ENCODE measurements at regions not wholly inside any gene's neighbourhood (a gene's known extent, or its start where the extent isn't known, plus 50 kb on each side); places are given as distances from the start of the nearest gene placed in this dataset.

DNA sequence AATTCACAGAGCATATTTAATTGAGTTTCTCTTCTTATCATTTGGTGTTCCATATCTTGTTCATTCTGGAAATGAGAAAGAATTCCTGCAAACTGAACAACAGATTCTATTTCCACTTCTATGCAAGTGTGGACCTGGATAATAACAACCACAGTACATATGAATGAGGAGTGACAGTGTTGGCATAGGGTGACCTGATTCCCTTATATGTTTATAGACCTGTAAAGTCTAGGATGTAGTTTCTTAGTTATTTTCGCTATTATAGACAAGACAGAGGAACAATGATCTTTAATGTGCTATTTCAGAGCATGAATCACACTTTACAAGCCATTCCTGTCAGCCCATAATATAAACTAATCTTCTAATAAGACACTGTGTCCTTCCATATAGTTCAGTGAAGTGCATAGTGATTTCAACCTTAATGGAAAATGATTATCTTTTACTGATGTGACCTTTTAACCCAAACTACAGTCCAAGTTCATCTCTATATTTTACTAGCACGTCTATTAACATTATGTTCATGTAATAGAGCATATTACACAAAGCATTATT, 88.2 kb upstream of the FAM174A start:
- no peaks in the 10 kb centered on the region for H3K36me3 ChIP-seq (ENCODE audit: control insufficient read depth, low read length)
- H3K9me3 ChIP-seq (ENCODE audit: control insufficient read depth, insufficient read depth, low read length) = no peaks in the 10 kb centered on the region
- no peaks in the 10 kb centered on the region for H3K79me2 ChIP-seq (ENCODE audit: control insufficient read depth, low read length)
- H3K27ac ChIP-seq (ENCODE audit: low read depth, low read length) = no peak overlapping the region
- no peaks in the 10 kb centered on the region for H3K4me1 ChIP-seq (ENCODE audit: control insufficient read depth, low read length)
- no peaks in the 10 kb centered on the region for H3K27me3 ChIP-seq (ENCODE audit: control insufficient read depth, low read length)
- TF ChIP-seq, protein P1, sequence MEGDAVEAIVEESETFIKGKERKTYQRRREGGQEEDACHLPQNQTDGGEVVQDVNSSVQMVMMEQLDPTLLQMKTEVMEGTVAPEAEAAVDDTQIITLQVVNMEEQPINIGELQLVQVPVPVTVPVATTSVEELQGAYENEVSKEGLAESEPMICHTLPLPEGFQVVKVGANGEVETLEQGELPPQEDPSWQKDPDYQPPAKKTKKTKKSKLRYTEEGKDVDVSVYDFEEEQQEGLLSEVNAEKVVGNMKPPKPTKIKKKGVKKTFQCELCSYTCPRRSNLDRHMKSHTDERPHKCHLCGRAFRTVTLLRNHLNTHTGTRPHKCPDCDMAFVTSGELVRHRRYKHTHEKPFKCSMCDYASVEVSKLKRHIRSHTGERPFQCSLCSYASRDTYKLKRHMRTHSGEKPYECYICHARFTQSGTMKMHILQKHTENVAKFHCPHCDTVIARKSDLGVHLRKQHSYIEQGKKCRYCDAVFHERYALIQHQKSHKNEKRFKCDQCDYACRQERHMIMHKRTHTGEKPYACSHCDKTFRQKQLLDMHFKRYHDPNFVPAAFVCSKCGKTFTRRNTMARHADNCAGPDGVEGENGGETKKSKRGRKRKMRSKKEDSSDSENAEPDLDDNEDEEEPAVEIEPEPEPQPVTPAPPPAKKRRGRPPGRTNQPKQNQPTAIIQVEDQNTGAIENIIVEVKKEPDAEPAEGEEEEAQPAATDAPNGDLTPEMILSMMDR (IDR thresholded peaks at IDR 0.05; ENCODE audit: low read depth, low read length, poor library complexity, severe bottlenecking) = no peak
- TF ChIP-seq EZH2phosphoT487 (IDR thresholded peaks at IDR 0.05; ENCODE audit: borderline replicate concordance, low read length) = no peak
- no peak overlapping the region for H3K4me2 ChIP-seq (ENCODE audit: low read length)
- H3F3A ChIP-seq (ENCODE audit: control insufficient read depth, insufficient read depth) = no peaks in the 10 kb centered on the region
- no peak overlapping the region for H3K4me3 ChIP-seq (ENCODE audit: low read length)
- H4K20me1 ChIP-seq (ENCODE audit: control insufficient read depth, insufficient read depth, low read depth, low read length) = no peaks in the 10 kb centered on the region
- H3K9me2 ChIP-seq (replicated peaks; ENCODE audit: control insufficient read depth, low read length) = no peaks in the 10 kb centered on the region

DNA sequence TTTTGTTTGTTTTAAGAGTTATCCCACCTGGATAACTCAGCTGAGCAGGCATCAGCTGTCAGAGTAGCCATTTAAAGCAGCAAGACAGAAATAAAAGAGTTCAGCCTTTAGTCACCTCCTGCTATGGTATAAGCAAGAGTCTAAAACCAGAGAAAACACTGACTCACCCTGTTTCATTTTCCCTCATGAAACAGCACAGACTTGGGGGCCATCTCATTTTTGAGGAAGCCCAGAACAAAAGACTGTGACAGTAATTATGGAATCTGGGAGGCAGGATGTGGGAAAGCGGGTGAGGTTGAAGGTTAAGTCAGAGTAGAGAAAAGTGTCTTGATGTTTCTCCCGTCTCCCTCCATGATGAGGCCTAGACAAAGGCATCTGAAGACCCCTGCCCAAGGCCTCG, 90.2 kb upstream of the FAM174A start:
- TF ChIP-seq, protein P1 (IDR thresholded peaks at IDR 0.05; ENCODE audit: low read depth, low read length, poor library complexity, severe bottlenecking) = no peak
- TF ChIP-seq EZH2phosphoT487 (IDR thresholded peaks at IDR 0.05; ENCODE audit: borderline replicate concordance, low read length) = no peak
- Histone ChIP-seq H3K9me3 (ENCODE audit: control insufficient read depth, insufficient read depth, low read length) (no peaks in the 10 kb centered on the region), H3F3A (ENCODE audit: control insufficient read depth, insufficient read depth) (no peaks in the 10 kb centered on the region), H3K4me1 (ENCODE audit: control insufficient read depth, low read length) (no peaks in the 10 kb centered on the region), H3K27me3 (ENCODE audit: control insufficient read depth, low read length) (no peaks in the 10 kb centered on the region), H3K9me2 (replicated peaks; ENCODE audit: control insufficient read depth, low read length) (no peaks in the 10 kb centered on the region), H3K27ac (ENCODE audit: low read depth, low read length) (no peak overlapping the region), H3K36me3 (ENCODE audit: control insufficient read depth, low read length) (no peaks in the 10 kb centered on the region), H4K20me1 (ENCODE audit: control insufficient read depth, insufficient read depth, low read depth, low read length) (no peaks in the 10 kb centered on the region), H3K4me2 (ENCODE audit: low read length) (no peak overlapping the region), H3K79me2 (ENCODE audit: control insufficient read depth, low read length) (no peaks in the 10 kb centered on the region), H3K4me3 (ENCODE audit: low read length) (no peak overlapping the region)

DNA sequence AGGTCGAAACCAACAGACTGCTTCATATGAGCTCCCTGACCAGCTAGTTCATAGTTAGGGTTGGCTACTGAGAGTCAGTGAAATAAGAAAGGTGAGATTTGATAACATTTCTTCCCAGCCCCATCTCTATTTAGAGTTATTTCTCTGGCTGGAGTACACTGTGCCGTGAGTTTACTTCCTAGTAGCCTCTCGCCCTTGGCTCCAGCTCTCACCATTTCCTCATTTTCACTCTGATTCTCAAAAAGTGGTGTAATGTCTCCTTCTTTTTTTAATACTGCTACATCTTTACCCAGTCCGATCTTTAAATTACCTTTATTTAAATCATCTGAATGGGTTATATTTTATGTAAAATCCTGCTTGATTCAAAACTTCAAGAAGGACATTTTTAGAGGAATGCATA, 100.4 kb upstream of the FAM174A start:
- Histone ChIP-seq H3K4me3 (ENCODE audit: low read length) (no peak overlapping the region), H3K79me2 (ENCODE audit: control insufficient read depth, low read length) (no peaks in the 10 kb centered on the region), H3K27ac (ENCODE audit: low read depth, low read length) (no peak overlapping the region), H3K27me3 (ENCODE audit: control insufficient read depth, low read length) (no peaks in the 10 kb centered on the region), H3K9me3 (ENCODE audit: control insufficient read depth, insufficient read depth, low read length) (no peaks in the 10 kb centered on the region), H4K20me1 (ENCODE audit: control insufficient read depth, insufficient read depth, low read depth, low read length) (no peaks in the 10 kb centered on the region), H3F3A (ENCODE audit: control insufficient read depth, insufficient read depth) (no peaks in the 10 kb centered on the region), H3K9me2 (replicated peaks; ENCODE audit: control insufficient read depth, low read length) (no peaks in the 10 kb centered on the region), H3K36me3 (ENCODE audit: control insufficient read depth, low read length) (no peaks in the 10 kb centered on the region), H3K4me1 (ENCODE audit: control insufficient read depth, low read length) (no peaks in the 10 kb centered on the region), H3K4me2 (ENCODE audit: low read length) (no peak overlapping the region)
- TF ChIP-seq, protein P1 (IDR thresholded peaks at IDR 0.05; ENCODE audit: low read depth, low read length, poor library complexity, severe bottlenecking) = no peak
- TF ChIP-seq EZH2phosphoT487 (IDR thresholded peaks at IDR 0.05; ENCODE audit: borderline replicate concordance, low read length) = no peak
